ENCODE measurements at regions not wholly inside any gene's neighbourhood (a gene's known extent, or its start where the extent isn't known, plus 50 kb on each side); places are given as distances from the start of the nearest gene placed in this dataset.

GRCh38 chr5:23352446-23352845 lies 155.0 kb upstream of the PRDM9 start:
- H3K4me3 ChIP-seq (ENCODE audit: low read depth in 2 of 2, low read length in 2 of 2): no peak overlapping the region
- no peak overlapping the region for H3K27ac ChIP-seq (ENCODE audit: low read length)
- H3K4me1 ChIP-seq (ENCODE audit: control insufficient read depth, insufficient read depth, low read length): no peaks in the 10 kb centered on the region
- ATAC-seq (no peak), DNase-seq (ENCODE audit: low read depth, low spot score) (no peak)
- CTCF ChIA-PET: no interaction called here
- H3K9me3 ChIP-seq (ENCODE audit: control insufficient read depth, insufficient read depth, low read depth, low read length): no peaks in the 10 kb centered on the region
- intact Hi-C loops (cut with micrococcal nuclease; ENCODE audit: unreplicated experiment): no loop called here
- no peaks in the 10 kb centered on the region for H3K27me3 ChIP-seq (ENCODE audit: control insufficient read depth, insufficient read depth, low read length)
- BruUV-seq (replicated peaks): no TSS peak
- H3K36me3 ChIP-seq (ENCODE audit: control insufficient read depth, insufficient read depth, low read length): no peaks in the 10 kb centered on the region
- no peak for TF ChIP-seq TCF7L2 (IDR thresholded peaks at IDR 0.05; ENCODE audit: low read depth, low read length)
- no peak for TF ChIP-seq POLR2AphosphoS5 (IDR thresholded peaks at IDR 0.05; ENCODE audit: low read depth, low read length)
- no peak for TF ChIP-seq CTCF (IDR thresholded peaks at IDR 0.05)
- TF ChIP-seq SIN3A (IDR thresholded peaks at IDR 0.05; ENCODE audit: borderline replicate concordance, insufficient read depth, low read depth, low read length): no peak
- TF ChIP-seq REST (IDR thresholded peaks at IDR 0.05; ENCODE audit: insufficient read depth in 1 of 2, low read depth in 2 of 2, low read length in 1 of 2): no peak
- POLR2A ChIA-PET: no interaction called here
- in situ Hi-C loops (cut with HindIII; ENCODE audit: low pct_unique_long_range_greater_than_20kb, low sequenced_read_pairs): no loop called here

GRCh38 chr5:23343121-23343520 lies 164.3 kb upstream of the PRDM9 start:
- no peak overlapping the region for H3K27ac ChIP-seq (ENCODE audit: low read length)
- no peaks in the 10 kb centered on the region for H3K9me3 ChIP-seq (ENCODE audit: control insufficient read depth, insufficient read depth, low read depth, low read length)
- no peak overlapping the region for H3K4me3 ChIP-seq (ENCODE audit: low read depth in 2 of 2, low read length in 2 of 2)
- H3K27me3 ChIP-seq (ENCODE audit: control insufficient read depth, insufficient read depth, low read length): no peaks in the 10 kb centered on the region
- DNase-seq (ENCODE audit: low read depth, low spot score): no peak
- ATAC-seq: no peak
- no peaks in the 10 kb centered on the region for H3K4me1 ChIP-seq (ENCODE audit: control insufficient read depth, insufficient read depth, low read length)
- no peaks in the 10 kb centered on the region for H3K36me3 ChIP-seq (ENCODE audit: control insufficient read depth, insufficient read depth, low read length)
- CTCF ChIA-PET: no interaction called here
- POLR2A ChIA-PET: no interaction called here
- intact Hi-C loops (cut with micrococcal nuclease; ENCODE audit: unreplicated experiment) (no loop called here), in situ Hi-C loops (cut with HindIII; ENCODE audit: low pct_unique_long_range_greater_than_20kb, low sequenced_read_pairs) (no loop called here)
- BruUV-seq (replicated peaks): no TSS peak
- TF ChIP-seq POLR2AphosphoS5 (IDR thresholded peaks at IDR 0.05; ENCODE audit: low read depth, low read length): no peak
- no peak for TF ChIP-seq SIN3A (IDR thresholded peaks at IDR 0.05; ENCODE audit: borderline replicate concordance, insufficient read depth, low read depth, low read length)
- no peak for TF ChIP-seq TCF7L2 (IDR thresholded peaks at IDR 0.05; ENCODE audit: low read depth, low read length)
- no peak for TF ChIP-seq REST (IDR thresholded peaks at IDR 0.05; ENCODE audit: insufficient read depth in 1 of 2, low read depth in 2 of 2, low read length in 1 of 2)
- TF ChIP-seq CTCF (IDR thresholded peaks at IDR 0.05): no peak
